ENCODE measurements at regions not wholly inside any gene's neighbourhood (a gene's known extent, or its start where the extent isn't known, plus 50 kb on each side); places are given as distances from the start of the nearest gene placed in this dataset.

GRCh38 chr20:19099596-19100545, 112.6 kb upstream of the SLC24A3 start:
- H3K4me3 ChIP-seq (ENCODE audit: low read depth, low read length), result no peak overlapping the region
- TF ChIP-seq CTCF (IDR thresholded peaks at IDR 0.05; ENCODE audit: borderline replicate concordance, insufficient read depth, low read depth, low read length), result no peak

GRCh38 chr20:19100975-19101374, 111.5 kb upstream of the SLC24A3 start:
- no peak overlapping the region for H3K4me3 ChIP-seq (ENCODE audit: low read depth, low read length)

GRCh38 chr20:19104186-19104585, 108.3 kb upstream of the SLC24A3 start:
- no peak overlapping the region for H3K4me3 ChIP-seq (ENCODE audit: low read depth, low read length)
- TF ChIP-seq CTCF (IDR thresholded peaks at IDR 0.05; ENCODE audit: borderline replicate concordance, insufficient read depth, low read depth, low read length), result no peak

More at GRCh38 chr20:19100975-19101374, 111.5 kb upstream of the SLC24A3 start:
- TF ChIP-seq CTCF (IDR thresholded peaks at IDR 0.05; ENCODE audit: borderline replicate concordance, insufficient read depth, low read depth, low read length), result no peak

GRCh38 chr20:19108155-19108554, 104.3 kb upstream of the SLC24A3 start:
- no peak overlapping the region for H3K4me3 ChIP-seq (ENCODE audit: low read depth, low read length)
- TF ChIP-seq CTCF (IDR thresholded peaks at IDR 0.05; ENCODE audit: borderline replicate concordance, insufficient read depth, low read depth, low read length), result no peak

- TF ChIP-seq CTCF (IDR thresholded peaks at IDR 0.05; ENCODE audit: borderline replicate concordance, insufficient read depth, low read depth, low read length), result no peak
- H3K4me3 ChIP-seq (ENCODE audit: low read depth, low read length), result no peak overlapping the region
These were observed 102.2 kb upstream of the SLC24A3 start for GRCh38 chr20:19110285-19110684.

- H3K4me3 ChIP-seq (ENCODE audit: low read depth, low read length), result no peak overlapping the region
- no peak for TF ChIP-seq CTCF (IDR thresholded peaks at IDR 0.05; ENCODE audit: borderline replicate concordance, insufficient read depth, low read depth, low read length)
These were observed 101.5 kb upstream of the SLC24A3 start for GRCh38 chr20:19110881-19111460.
